OCI-LY7 (cell line): ENCODE measurements at regions not wholly inside any gene's neighbourhood (a gene's known extent, or its start where the extent isn't known, plus 50 kb on each side); places are given as distances from the start of the nearest gene placed in this dataset.

Source experiments
- BruUV-seq: library from RNA; stranded (reverse); fragments of 400-500 nt; replicated peaks from 2 replicates; lab custom pipeline; 2021; lab: Mats Ljungman, UMichigan
- CTCF ChIA-PET: fragments of 300-600 bp; sonication (Branson Sonifier 250); formaldehyde crosslinking; loops from one replicate; lab custom pipeline; 2022; ENCODE audit warnings: antibody characterized with exemption; ENCODE audit not compliant: unreplicated experiment; lab: Charles Lee
- POLR2A ChIA-PET: fragments of 300-600 bp; sonication (Branson Sonifier 250); formaldehyde crosslinking; loops from one replicate; lab custom pipeline; 2022; ENCODE audit warnings: antibody characterized with exemption; lab: Charles Lee
- DNase-seq: peaks from one replicate; pipeline ENCODE4 v3.0.0-alpha.2; 2015; ENCODE audit warnings: low spot score
- H2AFZ ChIP-seq: fragments of 200-600 bp; sonication (generic), shearing (Covaris generic); 2 replicates; pipeline ENCODE4 v1.6.1; 2014; ENCODE audit warnings: mild to moderate bottlenecking, antibody characterized with exemption, low read length, moderate library complexity
- H3K27ac ChIP-seq: fragments of 200-600 bp; sonication (generic); 2 replicates; pipeline ENCODE4 v1.5.1; 2014; ENCODE audit warnings: mixed run types, low read depth, mild to moderate bottlenecking, moderate library complexity, low read length, inconsistent platforms; ENCODE audit not compliant: poor library complexity, severe bottlenecking
- H3K36me3 ChIP-seq: fragments of 200-600 bp; sonication (generic); 2 replicates; pipeline ENCODE4 v1.6.1; 2014; ENCODE audit warnings: mild to moderate bottlenecking, antibody characterized with exemption, low read length, moderate library complexity, mixed read lengths; ENCODE audit not compliant: insufficient read depth
- H3K4me1 ChIP-seq: fragments of 200-600 bp; sonication (generic); 2 replicates; pipeline ENCODE4 v1.5.1; 2014; ENCODE audit warnings: mild to moderate bottlenecking, low read length; ENCODE audit not compliant: insufficient read depth, poor library complexity, severe bottlenecking
- H3K4me2 ChIP-seq: fragments of 200-600 bp; sonication (generic); 2 replicates; pipeline ENCODE4 v1.6.1; 2014; ENCODE audit warnings: mild to moderate bottlenecking, low read length
- H3K4me3 ChIP-seq: fragments of 200-600 bp; sonication (generic); 2 replicates; pipeline ENCODE4 v1.5.1; 2014; ENCODE audit warnings: mild to moderate bottlenecking, low read depth, low read length; ENCODE audit not compliant: poor library complexity, severe bottlenecking
- H3K79me2 ChIP-seq: fragments of 200-600 bp; sonication (generic); 2 replicates; pipeline ENCODE4 v1.6.1; 2016; ENCODE audit warnings: low read depth, mild to moderate bottlenecking, low read length, moderate library complexity, mixed read lengths; ENCODE audit not compliant: insufficient read depth
- H3K9me2 ChIP-seq: fragments of 200-600 bp; sonication (generic); 2 replicates; pipeline ENCODE4 v1.6.1; 2016; ENCODE audit warnings: mild to moderate bottlenecking, low read length, mixed read lengths; ENCODE audit not compliant: insufficient read depth
- H3K9me3 ChIP-seq: fragments of 200-600 bp; sonication (generic); 2 replicates; pipeline ENCODE4 v1.6.1; 2014; ENCODE audit warnings: mild to moderate bottlenecking, mixed run types, low read length, mixed read lengths
- H4K20me1 ChIP-seq: fragments of 200-600 bp; sonication (generic); 2 replicates; pipeline ENCODE4 v1.6.1; 2014; ENCODE audit warnings: mild to moderate bottlenecking, antibody characterized with exemption, low read length, moderate library complexity, mixed read lengths; ENCODE audit not compliant: insufficient read depth
- EZH2phosphoT487 ChIP-seq: fragments of 200-600 bp; sonication (generic); IDR thresholded peaks from 2 replicates; pipeline ENCODE4 v1.6.1; 2018; ENCODE audit warnings: low read depth, borderline replicate concordance, mild to moderate bottlenecking, mixed run types, antibody characterized with exemption, low read length, moderate library complexity, mixed read lengths
- intact Hi-C: fragments of 100-400 bp; cut with micrococcal nuclease; formaldehyde crosslinking; loops from one replicate; pipeline ENCODE4 v1.10.0; 2022; ENCODE audit not compliant: unreplicated experiment
- TF ChIP-seq, protein P1 (sequence below): fragments of 200-600 bp; sonication (generic); conservative IDR thresholded peaks from 2 replicates; pipeline ENCODE4 v1.5.1; 2014; ENCODE audit warnings: mild to moderate bottlenecking, antibody characterized with exemption, low read length, moderate library complexity, mixed read lengths

DNA sequence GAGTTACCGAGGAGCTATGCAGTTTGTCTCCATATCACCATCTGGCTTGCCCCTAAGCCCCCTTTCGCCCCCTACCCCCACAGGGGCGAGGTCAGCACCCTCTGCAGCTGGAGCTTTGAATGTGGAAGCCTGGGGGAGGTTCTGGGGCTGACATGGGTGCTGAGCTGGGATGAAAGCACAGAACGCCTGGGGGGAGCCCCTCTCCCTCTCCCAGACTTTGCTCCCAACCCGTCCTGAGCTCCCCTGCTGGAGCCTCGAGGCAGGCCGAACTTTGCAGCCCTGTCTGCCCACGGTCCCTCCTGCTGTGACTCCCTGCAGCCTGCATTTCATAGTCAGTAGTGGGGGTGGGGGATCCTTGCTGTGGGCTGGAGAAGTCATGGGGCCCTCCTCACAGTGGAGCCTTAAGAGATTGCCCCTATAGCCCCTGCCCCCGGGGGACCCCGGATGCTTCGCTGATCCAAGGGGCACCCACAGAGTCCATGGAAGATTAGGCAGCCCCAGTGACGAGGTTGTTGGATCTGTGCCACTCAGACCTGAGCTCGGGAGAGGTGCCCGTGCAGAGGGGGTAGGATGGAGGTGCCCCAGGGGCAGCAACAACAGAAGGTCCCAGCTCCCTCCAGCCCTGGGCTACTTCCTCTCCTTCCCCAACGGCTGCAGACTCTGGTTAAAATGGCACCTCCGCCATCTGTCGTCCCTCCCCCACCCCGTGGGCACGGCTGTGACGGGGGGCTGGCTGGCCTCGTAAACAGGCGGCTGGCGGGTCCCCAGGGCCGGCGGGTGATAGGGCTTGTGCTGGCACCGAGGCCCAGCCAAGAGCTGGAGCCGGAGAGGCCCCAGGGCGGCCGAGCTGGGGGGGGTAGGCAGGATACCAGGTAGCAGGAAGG lies 162.0 kb downstream of the C9orf50 start:
- TF ChIP-seq, protein P1, sequence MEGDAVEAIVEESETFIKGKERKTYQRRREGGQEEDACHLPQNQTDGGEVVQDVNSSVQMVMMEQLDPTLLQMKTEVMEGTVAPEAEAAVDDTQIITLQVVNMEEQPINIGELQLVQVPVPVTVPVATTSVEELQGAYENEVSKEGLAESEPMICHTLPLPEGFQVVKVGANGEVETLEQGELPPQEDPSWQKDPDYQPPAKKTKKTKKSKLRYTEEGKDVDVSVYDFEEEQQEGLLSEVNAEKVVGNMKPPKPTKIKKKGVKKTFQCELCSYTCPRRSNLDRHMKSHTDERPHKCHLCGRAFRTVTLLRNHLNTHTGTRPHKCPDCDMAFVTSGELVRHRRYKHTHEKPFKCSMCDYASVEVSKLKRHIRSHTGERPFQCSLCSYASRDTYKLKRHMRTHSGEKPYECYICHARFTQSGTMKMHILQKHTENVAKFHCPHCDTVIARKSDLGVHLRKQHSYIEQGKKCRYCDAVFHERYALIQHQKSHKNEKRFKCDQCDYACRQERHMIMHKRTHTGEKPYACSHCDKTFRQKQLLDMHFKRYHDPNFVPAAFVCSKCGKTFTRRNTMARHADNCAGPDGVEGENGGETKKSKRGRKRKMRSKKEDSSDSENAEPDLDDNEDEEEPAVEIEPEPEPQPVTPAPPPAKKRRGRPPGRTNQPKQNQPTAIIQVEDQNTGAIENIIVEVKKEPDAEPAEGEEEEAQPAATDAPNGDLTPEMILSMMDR = no peak
- no peak for TF ChIP-seq EZH2phosphoT487
- Histone ChIP-seq H3K79me2 (no peaks in the 10 kb centered on the region), H4K20me1 (no peaks in the 10 kb centered on the region), H3K4me3 (no peak overlapping the region), H3K4me2 (peak overlapping the region; percentile 47; the same call in 1 of the 2 replicates), H2AFZ (peak overlapping the region; percentile 40), H3K36me3 (no peaks in the 10 kb centered on the region), H3K4me1 (peaks cover 24% of the 10 kb centered on the region), H3K9me2 (no peaks in the 10 kb centered on the region), H3K27ac (no peak overlapping the region), H3K9me3 (no peaks in the 10 kb centered on the region)
- peak; percentile 34 for DNase-seq
- intact Hi-C loops = no loop called here
- CTCF ChIA-PET = interaction anchor here (0.5 kb wide), 1 partner anchor 135 kb away, joined by 3 read pairs; no protein-coding TSS in a partner anchor
- POLR2A ChIA-PET = interaction anchor here (0.5 to 1.2 kb wide), 3 partner anchors 11 to 121 kb away, joined by 3 to 7 read pairs (median 5); no protein-coding TSS in a partner anchor
- BruUV-seq = no TSS peak

GRCh38 chr9:129458155-129458661 lies 162.7 kb downstream of the C9orf50 start:
- H3K79me2 ChIP-seq = no peaks in the 10 kb centered on the region
- TF ChIP-seq EZH2phosphoT487 = no peak
- TF ChIP-seq, protein P1 = no peak
- H3K4me1 ChIP-seq = peaks cover 24% of the 10 kb centered on the region
- no peaks in the 10 kb centered on the region for H3K9me2 ChIP-seq
- peak overlapping the region; percentile 40; the same call in 1 of the 2 replicates for H2AFZ ChIP-seq
- H3K4me3 ChIP-seq = no peak overlapping the region
- no TSS peak for BruUV-seq
- ChIA-PET POLR2A (interaction anchor here (0.5 to 1.2 kb wide), 2 partner anchors 10 to 18 kb away, joined by 5 to 7 read pairs; no protein-coding TSS in a partner anchor), CTCF (interaction anchor here (0.5 kb wide), 1 partner anchor 135 kb away, joined by 3 read pairs; no protein-coding TSS in a partner anchor)
- H3K36me3 ChIP-seq = no peaks in the 10 kb centered on the region
- intact Hi-C loops = no loop called here
- H3K27ac ChIP-seq = no peak overlapping the region
- H3K9me3 ChIP-seq = no peaks in the 10 kb centered on the region
- H4K20me1 ChIP-seq = no peaks in the 10 kb centered on the region
- H3K4me2 ChIP-seq = peak overlapping the region; percentile 47; the same call in 1 of the 2 replicates
- DNase-seq = no peak
